Endothelial cell of umbilical vein (primary cell): ENCODE measurements at regions not wholly inside any gene's neighbourhood (a gene's known extent, or its start where the extent isn't known, plus 50 kb on each side); places are given as distances from the start of the nearest gene placed in this dataset.

Experiments used
- BruUV-seq: library from RNA; stranded (reverse); fragments of 400-500 nt; replicated peaks from 2 replicates; lab custom pipeline; 2021; lab: Mats Ljungman, UMichigan
- CTCF ChIA-PET: fragments of 300-600, 350-600 bp; sonication (Branson Sonifier 250); formaldehyde crosslinking; loops from one replicate; lab custom pipeline; 2021; ENCODE audit warnings: antibody characterized with exemption, inconsistent platforms; lab: Charles Lee
- POLR2A ChIA-PET: fragments of 300-600, 350-600 bp; sonication (Branson Sonifier 250); formaldehyde crosslinking; loops from one replicate; lab custom pipeline; 2021; ENCODE audit warnings: antibody characterized with exemption, inconsistent platforms; lab: Charles Lee
- DNase-seq: peaks from one replicate; pipeline ENCODE4 v3.0.0-alpha.2; 2011; ENCODE audit warnings: low read depth, low spot score
- FAIRE-seq: peaks from 2 replicates; lab custom pipeline; 2011; peaks lifted over from hg19 to GRCh38; lab: Jason Lieb, UNC
- H2AFZ ChIP-seq: 2 replicates; pipeline ENCODE4 v1.6.0; 2012; ENCODE audit warnings: low read depth, low read length, control low read depth, inconsistent platforms
- H3K27ac ChIP-seq: 2 replicates; pipeline ENCODE4 v1.5.1; 2011; ENCODE audit warnings: low read depth, mild to moderate bottlenecking, control low read depth, low read length, moderate library complexity; ENCODE audit not compliant: insufficient read depth
- H3K27me3 ChIP-seq, 2 experiments: 2 replicates each; pipeline versions ENCODE4 v1.6.0 to v1.6.1; 2011; ENCODE audit warnings: low read length in 2 of 2, mixed read lengths in 1 of 2; ENCODE audit not compliant: control insufficient read depth in 2 of 2, insufficient read depth in 2 of 2
- H3K36me3 ChIP-seq, 2 experiments: 2 replicates in 1 of 2; 3 replicates in 1 of 2; pipeline ENCODE4 v1.5.1; 2011; ENCODE audit warnings: low read length in 2 of 2, mild to moderate bottlenecking in 1 of 2, moderate library complexity in 1 of 2; ENCODE audit not compliant: control insufficient read depth in 2 of 2, insufficient read depth in 2 of 2; ENCODE audit errors: extremely low read depth in 1 of 2
- H3K4me1 ChIP-seq: 3 replicates; pipeline ENCODE4 v1.5.1; 2011; ENCODE audit warnings: mild to moderate bottlenecking, low read length; ENCODE audit not compliant: control insufficient read depth, insufficient read depth; ENCODE audit errors: extremely low read depth
- H3K4me2 ChIP-seq: 2 replicates; pipeline ENCODE4 v1.6.1; 2011; ENCODE audit warnings: low read length, control low read depth, mixed read lengths; ENCODE audit not compliant: insufficient read depth
- H3K4me3 ChIP-seq, 3 experiments: fragments of 200-600 bp in 1 of 3; sonication (generic), shearing (Covaris generic) in 1 of 3; replicated peaks in 1 of 3; 2 replicates each; pipeline ENCODE4 v1.5.1; 2011 to 2016; ENCODE audit warnings: control low read depth in 3 of 3, low read length in 3 of 3, mild to moderate bottlenecking in 2 of 3, inconsistent platforms in 1 of 3, low read depth in 1 of 3, moderate library complexity in 1 of 3; ENCODE audit not compliant: insufficient read depth in 1 of 3
- H3K79me2 ChIP-seq: 2 replicates; pipeline ENCODE4 v1.6.0; 2012; ENCODE audit warnings: low read length, inconsistent platforms; ENCODE audit not compliant: control insufficient read depth, insufficient read depth
- H3K9ac ChIP-seq: replicated peaks from 2 replicates; pipeline ENCODE3; 2011; ENCODE audit warnings: low read length, control low read depth; ENCODE audit not compliant: insufficient read depth; ENCODE audit errors: extremely low read depth
- H3K9me1 ChIP-seq: replicated peaks from 3 replicates; pipeline ENCODE4 v1.6.0; 2011; ENCODE audit warnings: mild to moderate bottlenecking, low read length; ENCODE audit not compliant: control insufficient read depth, insufficient read depth; ENCODE audit errors: extremely low read depth
- H3K9me3 ChIP-seq: replicated peaks from 2 replicates; pipeline ENCODE4 v1.5.1; 2012; ENCODE audit warnings: low read length, inconsistent platforms; ENCODE audit not compliant: control insufficient read depth, insufficient read depth
- H4K20me1 ChIP-seq: replicated peaks from 2 replicates; pipeline ENCODE3; 2011; ENCODE audit warnings: mild to moderate bottlenecking, low read length; ENCODE audit not compliant: control insufficient read depth, insufficient read depth; ENCODE audit errors: extremely low read depth
- CTCF ChIP-seq, 2 donors: IDR thresholded peaks; 1 replicate in 1 of 2; 2 replicates in 1 of 2; pipeline ENCODE4 v1.5.1; 2011; ENCODE audit warnings: low read length in 2 of 2, mild to moderate bottlenecking in 2 of 2, moderate library complexity in 2 of 2, control low read depth in 1 of 2, inconsistent platforms in 1 of 2, low read depth in 1 of 2; ENCODE audit not compliant: insufficient read depth in 1 of 2; ENCODE audit errors: extremely low read depth in 1 of 2
- EZH2 ChIP-seq: IDR thresholded peaks from 2 replicates; pipeline ENCODE4 v1.6.1; 2012; ENCODE audit warnings: borderline replicate concordance, low read depth, mild to moderate bottlenecking, moderate library complexity, low read length, inconsistent platforms; ENCODE audit not compliant: severe bottlenecking
- FOS ChIP-seq: IDR thresholded peaks from 2 replicates; pipeline ENCODE4 v1.6.1; 2011; ENCODE audit warnings: mild to moderate bottlenecking, low read length, moderate library complexity, borderline replicate concordance; ENCODE audit not compliant: insufficient read depth
- GATA2 ChIP-seq: IDR thresholded peaks from 2 replicates; pipeline ENCODE4 v1.7.0; 2011; ENCODE audit warnings: low read depth, mild to moderate bottlenecking, moderate library complexity, mixed read lengths, low read length; ENCODE audit not compliant: insufficient read length, insufficient read depth
- JUN ChIP-seq: IDR thresholded peaks from 2 replicates; pipeline ENCODE4 v1.6.1; 2011; ENCODE audit warnings: borderline replicate concordance, low read depth; ENCODE audit not compliant: insufficient read length, insufficient read depth
- MYC ChIP-seq: IDR thresholded peaks from one replicate; pipeline ENCODE4 v1.6.1; 2011; ENCODE audit warnings: mild to moderate bottlenecking, low read depth, low read length
- POLR2A ChIP-seq: IDR thresholded peaks from 2 replicates; pipeline ENCODE4 v1.6.1; 2012; ENCODE audit warnings: low read depth, mild to moderate bottlenecking, control low read depth, low read length
- POLR2AphosphoS5 ChIP-seq: IDR thresholded peaks from 2 replicates; pipeline ENCODE4 v1.6.1; 2012; ENCODE audit warnings: low read depth, mild to moderate bottlenecking, control low read depth, low read length, moderate library complexity; ENCODE audit not compliant: insufficient read depth
- dilution Hi-C: fragments of 300-500 bp; cut with MboI; formaldehyde crosslinking; loops from one replicate; pipeline ENCODE4 v1.15.0; 2019; ENCODE audit warnings: low sequenced_read_pairs; ENCODE audit not compliant: extremely low pct_ligation_motif_present
- intact Hi-C: fragments of 100-400 bp; cut with micrococcal nuclease; formaldehyde crosslinking; loops from one replicate; pipeline ENCODE4 v1.10.0; 2022
- TF ChIP-seq, protein P1 (sequence below): IDR thresholded peaks from 2 replicates; pipeline ENCODE4 v1.6.1; 2011; ENCODE audit not compliant: insufficient read depth, insufficient read length

DNA sequence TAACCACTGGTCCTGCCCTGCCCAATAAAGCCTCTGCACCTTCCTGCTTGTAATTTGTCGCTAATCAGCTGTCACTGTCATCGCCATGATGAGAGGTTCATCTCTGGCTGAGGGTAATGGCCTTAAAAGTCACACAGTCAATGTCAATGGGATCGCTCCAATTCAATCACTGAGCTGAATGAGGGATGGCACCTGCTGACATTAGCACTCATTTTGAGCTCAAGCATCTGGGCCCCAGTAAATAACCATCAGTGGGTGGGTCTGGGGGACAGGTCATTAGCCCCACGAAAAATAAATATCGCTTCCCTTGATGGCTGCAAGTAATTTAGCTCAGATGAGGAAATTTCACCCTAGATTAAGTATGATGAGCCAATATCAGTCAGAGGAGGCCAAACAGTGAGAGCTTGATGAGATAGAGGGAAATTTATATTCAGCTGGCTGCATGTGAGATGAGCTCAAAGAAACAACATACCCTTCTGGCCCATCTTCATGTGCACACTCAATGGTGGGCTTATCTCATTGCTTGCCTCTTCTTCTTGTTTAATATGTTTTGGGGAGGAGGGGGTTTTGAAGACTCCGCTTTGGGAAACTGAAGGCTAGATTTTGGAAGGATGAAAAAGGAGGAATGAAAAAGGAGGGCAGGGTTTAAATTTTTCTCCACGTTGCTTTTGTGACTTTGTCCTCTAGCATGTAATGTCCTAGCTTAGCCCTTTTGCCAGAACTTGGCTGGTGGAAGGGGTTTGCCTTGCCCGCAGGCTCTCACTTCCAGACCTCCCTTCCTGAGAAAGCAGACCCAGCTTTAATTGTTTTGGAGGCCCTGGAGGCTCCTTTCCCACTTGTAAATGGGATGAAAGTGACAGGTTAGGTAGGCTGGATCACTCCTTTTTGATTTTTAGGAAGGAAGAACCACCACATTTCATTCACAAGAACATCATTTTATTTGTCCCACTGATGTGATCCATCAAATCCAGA, 84.8 kb upstream of the PAQR3 start:
- no peaks in the 10 kb centered on the region for H3K4me1 ChIP-seq
- H3K36me3 ChIP-seq: no peaks in the 10 kb centered on the region
- no peaks in the 10 kb centered on the region for H3K79me2 ChIP-seq
- CTCF ChIA-PET: interaction anchor here (0.6 to 1.1 kb wide), 3 partner anchors 18 to 1287 kb away, joined by 3 read pairs; no protein-coding TSS in a partner anchor
- no peaks in the 10 kb centered on the region for H4K20me1 ChIP-seq
- DNase-seq: no peak
- H3K9me3 ChIP-seq: no peaks in the 10 kb centered on the region
- no peak overlapping the region for H3K9ac ChIP-seq
- dilution Hi-C loops (no loop called here), intact Hi-C loops (no loop called here)
- POLR2A ChIA-PET: no interaction called here
- H3K27ac ChIP-seq: no peak overlapping the region
- no peak overlapping the region for H2AFZ ChIP-seq
- TF ChIP-seq, protein P1, sequence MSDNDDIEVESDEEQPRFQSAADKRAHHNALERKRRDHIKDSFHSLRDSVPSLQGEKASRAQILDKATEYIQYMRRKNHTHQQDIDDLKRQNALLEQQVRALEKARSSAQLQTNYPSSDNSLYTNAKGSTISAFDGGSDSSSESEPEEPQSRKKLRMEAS: no peak
- TF ChIP-seq JUN (no peak), MYC (no peak), FOS (no peak), POLR2A (no peak), CTCF (IDR thresholded peaks at IDR 0.05; ENCODE audit: extremely low read depth in 1 of 2, insufficient read depth in 1 of 2, low read depth in 1 of 2, low read length in 2 of 2) (no peak), POLR2AphosphoS5 (no peak), GATA2 (no peak), EZH2 (no peak)
- H3K4me2 ChIP-seq: no peak overlapping the region
- no TSS peak for BruUV-seq
- no peak for FAIRE-seq
- no peak overlapping the region for H3K4me3 ChIP-seq
- no peaks in the 10 kb centered on the region for H3K27me3 ChIP-seq
- H3K9me1 ChIP-seq: no peaks in the 10 kb centered on the region
